ENCODE measurements at regions not wholly inside any gene's neighbourhood (a gene's known extent, or its start where the extent isn't known, plus 50 kb on each side); places are given as distances from the start of the nearest gene placed in this dataset.

DNA sequence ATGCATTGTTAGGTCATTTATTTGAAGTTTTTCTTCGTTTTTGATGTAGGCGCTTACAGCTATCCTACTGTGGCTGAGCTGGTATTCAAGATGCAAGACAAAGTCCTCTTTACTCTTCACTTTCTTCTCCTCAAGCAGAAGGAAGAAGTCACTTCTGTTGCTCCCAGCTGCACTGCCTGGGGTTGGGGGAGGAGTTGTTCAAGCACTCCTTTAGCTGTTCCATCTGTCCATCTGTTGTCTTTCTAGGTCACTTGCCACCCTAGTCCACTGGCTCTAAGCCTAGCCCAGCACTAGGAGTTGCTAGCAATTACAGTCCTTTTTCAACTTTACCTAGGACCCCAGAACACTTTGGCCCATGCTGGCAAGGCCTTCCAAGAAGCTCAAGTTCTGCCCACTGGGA is 200.6 kb upstream of the RBMS1 start:
- H3K9me3 ChIP-seq (ENCODE audit: control insufficient read depth, low read length): no peaks in the 10 kb centered on the region
- H3K36me3 ChIP-seq (ENCODE audit: control insufficient read depth, insufficient read depth, low read length): no peaks in the 10 kb centered on the region
- DNase-seq: no peak
- H3K27ac ChIP-seq (ENCODE audit: insufficient read depth, low read length, poor library complexity, severe bottlenecking): no peak overlapping the region
- no peak overlapping the region for H3K4me3 ChIP-seq (ENCODE audit: insufficient read depth, low read depth, low read length, poor library complexity, severe bottlenecking)
- no peaks in the 10 kb centered on the region for H3K4me1 ChIP-seq (ENCODE audit: control insufficient read depth, insufficient read depth, low read length, poor library complexity, severe bottlenecking)
- H3K27me3 ChIP-seq (replicated peaks; ENCODE audit: control insufficient read depth, insufficient read depth, low read length, poor library complexity, severe bottlenecking): no peaks in the 10 kb centered on the region

DNA sequence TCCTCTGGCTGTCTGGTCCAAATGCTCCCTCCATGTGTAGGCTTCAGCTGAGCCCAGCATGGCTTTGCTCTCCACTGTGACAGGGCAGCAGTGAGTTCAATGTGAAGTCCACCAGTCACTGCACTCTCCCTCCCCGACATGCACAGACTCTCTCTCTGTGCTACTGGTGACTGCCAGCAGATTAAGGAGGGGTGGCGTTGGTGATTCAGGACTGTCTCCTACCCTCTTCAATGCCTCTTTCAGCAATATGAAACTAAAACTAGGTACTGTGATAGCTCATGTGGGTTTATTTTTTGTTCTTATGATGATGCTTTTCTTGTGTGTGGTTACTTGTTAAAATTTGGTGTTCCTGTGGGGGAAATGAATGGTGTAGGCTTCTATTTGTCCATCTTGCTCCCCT is 201.0 kb upstream of the RBMS1 start:
- H3K4me1 ChIP-seq (ENCODE audit: control insufficient read depth, insufficient read depth, low read length, poor library complexity, severe bottlenecking): no peaks in the 10 kb centered on the region
- H3K9me3 ChIP-seq (ENCODE audit: control insufficient read depth, low read length): no peaks in the 10 kb centered on the region
- no peak for DNase-seq
- H3K36me3 ChIP-seq (ENCODE audit: control insufficient read depth, insufficient read depth, low read length): no peaks in the 10 kb centered on the region
- H3K27ac ChIP-seq (ENCODE audit: insufficient read depth, low read length, poor library complexity, severe bottlenecking): no peak overlapping the region
- H3K27me3 ChIP-seq (replicated peaks; ENCODE audit: control insufficient read depth, insufficient read depth, low read length, poor library complexity, severe bottlenecking): no peaks in the 10 kb centered on the region
- no peak overlapping the region for H3K4me3 ChIP-seq (ENCODE audit: insufficient read depth, low read depth, low read length, poor library complexity, severe bottlenecking)

GRCh38 chr2:160695402-160696086 is 201.9 kb upstream of the RBMS1 start:
- H3K27me3 ChIP-seq (replicated peaks; ENCODE audit: control insufficient read depth, insufficient read depth, low read length, poor library complexity, severe bottlenecking): no peaks in the 10 kb centered on the region
- H3K9me3 ChIP-seq (ENCODE audit: control insufficient read depth, low read length): no peaks in the 10 kb centered on the region
- H3K4me1 ChIP-seq (ENCODE audit: control insufficient read depth, insufficient read depth, low read length, poor library complexity, severe bottlenecking): no peaks in the 10 kb centered on the region
- no peak overlapping the region for H3K27ac ChIP-seq (ENCODE audit: insufficient read depth, low read length, poor library complexity, severe bottlenecking)
- H3K36me3 ChIP-seq (ENCODE audit: control insufficient read depth, insufficient read depth, low read length): no peaks in the 10 kb centered on the region
- no peak for DNase-seq
- H3K4me3 ChIP-seq (ENCODE audit: insufficient read depth, low read depth, low read length, poor library complexity, severe bottlenecking): no peak overlapping the region

DNA sequence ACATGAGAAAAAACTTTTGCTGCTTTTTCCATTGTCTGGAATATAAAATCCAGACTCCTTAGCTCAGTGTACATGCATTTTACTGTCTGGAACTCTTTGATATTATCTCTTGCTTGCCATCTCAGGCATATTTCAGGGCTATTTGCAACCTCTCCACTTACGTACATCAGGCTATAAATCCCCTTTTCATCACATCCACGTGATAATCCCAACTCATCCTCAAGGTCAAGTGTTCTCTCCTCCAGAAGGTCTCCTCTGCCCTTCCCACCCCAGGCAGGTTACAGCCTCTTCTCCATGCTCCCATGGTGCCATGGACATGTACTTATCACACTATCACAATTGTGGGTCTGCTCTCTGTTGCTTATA is 202.5 kb upstream of the RBMS1 start:
- no peaks in the 10 kb centered on the region for H3K36me3 ChIP-seq (ENCODE audit: control insufficient read depth, insufficient read depth, low read length)
- no peak overlapping the region for H3K27ac ChIP-seq (ENCODE audit: insufficient read depth, low read length, poor library complexity, severe bottlenecking)
- no peak for DNase-seq
- no peaks in the 10 kb centered on the region for H3K27me3 ChIP-seq (replicated peaks; ENCODE audit: control insufficient read depth, insufficient read depth, low read length, poor library complexity, severe bottlenecking)
- no peaks in the 10 kb centered on the region for H3K4me1 ChIP-seq (ENCODE audit: control insufficient read depth, insufficient read depth, low read length, poor library complexity, severe bottlenecking)
- H3K9me3 ChIP-seq (ENCODE audit: control insufficient read depth, low read length): no peaks in the 10 kb centered on the region
- H3K4me3 ChIP-seq (ENCODE audit: insufficient read depth, low read depth, low read length, poor library complexity, severe bottlenecking): no peak overlapping the region

DNA sequence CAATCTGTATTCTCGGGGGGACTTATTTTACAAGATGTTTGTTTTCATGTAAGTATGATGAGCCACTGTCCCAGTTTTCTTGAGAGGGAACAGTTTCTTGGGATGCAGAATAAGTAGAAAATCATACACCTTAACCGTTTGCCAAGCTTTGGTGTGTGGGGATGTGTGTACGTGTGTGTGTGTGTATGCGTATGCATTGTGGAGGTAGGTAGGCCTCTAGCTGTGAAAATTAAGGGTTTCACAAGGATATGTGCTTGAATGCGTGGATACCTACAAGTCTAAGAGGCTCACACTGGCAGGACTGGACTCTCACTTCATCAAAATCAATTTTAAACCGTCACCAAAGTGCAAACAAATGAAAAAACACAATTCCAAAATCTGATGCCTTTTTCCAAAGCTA is 204.2 kb upstream of the RBMS1 start:
- no peaks in the 10 kb centered on the region for H3K9me3 ChIP-seq (ENCODE audit: control insufficient read depth, low read length)
- no peak overlapping the region for H3K27ac ChIP-seq (ENCODE audit: insufficient read depth, low read length, poor library complexity, severe bottlenecking)
- no peaks in the 10 kb centered on the region for H3K27me3 ChIP-seq (replicated peaks; ENCODE audit: control insufficient read depth, insufficient read depth, low read length, poor library complexity, severe bottlenecking)
- no peak overlapping the region for H3K4me3 ChIP-seq (ENCODE audit: insufficient read depth, low read depth, low read length, poor library complexity, severe bottlenecking)
- no peaks in the 10 kb centered on the region for H3K36me3 ChIP-seq (ENCODE audit: control insufficient read depth, insufficient read depth, low read length)
- DNase-seq: no peak
- no peaks in the 10 kb centered on the region for H3K4me1 ChIP-seq (ENCODE audit: control insufficient read depth, insufficient read depth, low read length, poor library complexity, severe bottlenecking)

- Histone ChIP-seq H3K27ac (ENCODE audit: insufficient read depth, low read length, poor library complexity, severe bottlenecking) (no peak overlapping the region), H3K27me3 (replicated peaks; ENCODE audit: control insufficient read depth, insufficient read depth, low read length, poor library complexity, severe bottlenecking) (no peaks in the 10 kb centered on the region), H3K4me3 (ENCODE audit: insufficient read depth, low read depth, low read length, poor library complexity, severe bottlenecking) (no peak overlapping the region), H3K36me3 (ENCODE audit: control insufficient read depth, insufficient read depth, low read length) (no peaks in the 10 kb centered on the region), H3K9me3 (ENCODE audit: control insufficient read depth, low read length) (no peaks in the 10 kb centered on the region), H3K4me1 (ENCODE audit: control insufficient read depth, insufficient read depth, low read length, poor library complexity, severe bottlenecking) (peaks cover 5% of the 10 kb centered on the region)
- no peak for DNase-seq
Measured at GRCh38 chr2:160700021-160700814, 206.6 kb upstream of the RBMS1 start.

DNA sequence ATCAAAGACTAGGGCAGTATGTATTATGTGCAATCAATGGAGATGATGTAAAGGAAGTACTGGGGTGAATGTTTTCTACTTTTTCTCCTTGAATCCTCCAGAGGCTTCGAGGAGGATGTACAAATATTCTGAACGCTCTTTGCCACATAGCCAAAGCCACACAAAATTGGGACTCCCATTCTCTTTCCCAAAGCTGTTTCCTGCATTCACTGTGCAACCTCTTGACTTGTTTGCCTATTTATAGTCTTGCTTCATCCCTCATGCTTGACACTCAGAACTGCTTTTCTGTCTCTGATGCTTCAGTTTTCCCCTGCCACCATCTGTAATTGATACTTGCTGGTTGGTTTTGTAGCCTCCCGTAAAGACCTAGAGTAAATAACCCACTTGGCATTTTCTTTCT is 208.2 kb upstream of the RBMS1 start:
- Histone ChIP-seq H3K27ac (ENCODE audit: insufficient read depth, low read length, poor library complexity, severe bottlenecking) (no peak overlapping the region), H3K9me3 (ENCODE audit: control insufficient read depth, low read length) (no peaks in the 10 kb centered on the region), H3K4me1 (ENCODE audit: control insufficient read depth, insufficient read depth, low read length, poor library complexity, severe bottlenecking) (peaks cover 5% of the 10 kb centered on the region), H3K27me3 (replicated peaks; ENCODE audit: control insufficient read depth, insufficient read depth, low read length, poor library complexity, severe bottlenecking) (no peaks in the 10 kb centered on the region), H3K4me3 (ENCODE audit: insufficient read depth, low read depth, low read length, poor library complexity, severe bottlenecking) (no peak overlapping the region), H3K36me3 (ENCODE audit: control insufficient read depth, insufficient read depth, low read length) (no peaks in the 10 kb centered on the region)
- no peak for DNase-seq

GRCh38 chr2:160702754-160703153 is 209.1 kb upstream of the RBMS1 start:
- no peak overlapping the region for H3K27ac ChIP-seq (ENCODE audit: insufficient read depth, low read length, poor library complexity, severe bottlenecking)
- H3K9me3 ChIP-seq (ENCODE audit: control insufficient read depth, low read length): no peaks in the 10 kb centered on the region
- no peak for DNase-seq
- H3K4me3 ChIP-seq (ENCODE audit: insufficient read depth, low read depth, low read length, poor library complexity, severe bottlenecking): no peak overlapping the region
- H3K36me3 ChIP-seq (ENCODE audit: control insufficient read depth, insufficient read depth, low read length): no peaks in the 10 kb centered on the region
- no peaks in the 10 kb centered on the region for H3K27me3 ChIP-seq (replicated peaks; ENCODE audit: control insufficient read depth, insufficient read depth, low read length, poor library complexity, severe bottlenecking)
- peaks cover 5% of the 10 kb centered on the region for H3K4me1 ChIP-seq (ENCODE audit: control insufficient read depth, insufficient read depth, low read length, poor library complexity, severe bottlenecking)

- H3K4me1 ChIP-seq (ENCODE audit: control insufficient read depth, insufficient read depth, low read length, poor library complexity, severe bottlenecking): peaks cover 5% of the 10 kb centered on the region
- no peaks in the 10 kb centered on the region for H3K27me3 ChIP-seq (replicated peaks; ENCODE audit: control insufficient read depth, insufficient read depth, low read length, poor library complexity, severe bottlenecking)
- DNase-seq: no peak
- H3K9me3 ChIP-seq (ENCODE audit: control insufficient read depth, low read length): no peaks in the 10 kb centered on the region
- H3K36me3 ChIP-seq (ENCODE audit: control insufficient read depth, insufficient read depth, low read length): no peaks in the 10 kb centered on the region
- H3K4me3 ChIP-seq (ENCODE audit: insufficient read depth, low read depth, low read length, poor library complexity, severe bottlenecking): no peak overlapping the region
- H3K27ac ChIP-seq (ENCODE audit: insufficient read depth, low read length, poor library complexity, severe bottlenecking): no peak overlapping the region
Measured at GRCh38 chr2:160703648-160704585, 210.3 kb upstream of the RBMS1 start.

GRCh38 chr2:160715428-160715827 is 221.8 kb upstream of the RBMS1 start:
- DNase-seq: no peak
- Histone ChIP-seq H3K36me3 (ENCODE audit: control insufficient read depth, insufficient read depth, low read length) (no peaks in the 10 kb centered on the region), H3K9me3 (ENCODE audit: control insufficient read depth, low read length) (no peaks in the 10 kb centered on the region), H3K4me3 (ENCODE audit: insufficient read depth, low read depth, low read length, poor library complexity, severe bottlenecking) (no peak overlapping the region), H3K4me1 (ENCODE audit: control insufficient read depth, insufficient read depth, low read length, poor library complexity, severe bottlenecking) (no peaks in the 10 kb centered on the region), H3K27me3 (replicated peaks; ENCODE audit: control insufficient read depth, insufficient read depth, low read length, poor library complexity, severe bottlenecking) (no peaks in the 10 kb centered on the region), H3K27ac (ENCODE audit: insufficient read depth, low read length, poor library complexity, severe bottlenecking) (no peak overlapping the region)

Data from effector memory CD4-positive, alpha-beta T cell (primary cell).